Myocyte (in vitro differentiated cells): ENCODE measurements at regions not wholly inside any gene's neighbourhood (a gene's known extent, or its start where the extent isn't known, plus 50 kb on each side); places are given as distances from the start of the nearest gene placed in this dataset.

Experiments used
- DNase-seq: peaks from one replicate; pipeline ENCODE4 v3.0.0-alpha.2; 2012; ENCODE audit warnings: low read depth

- DNase-seq: peak; percentile 70
Observed at GRCh38 chr2:10236571-10237391, 65.9 kb upstream of the HPCAL1 start.

GRCh38 chr2:10237392-10238321 is 65.0 kb upstream of the HPCAL1 start:
- DNase-seq: no peak

GRCh38 chr2:10238396-10238795 is 64.3 kb upstream of the HPCAL1 start:
- DNase-seq: no peak

GRCh38 chr2:10238991-10239485 is 63.7 kb upstream of the HPCAL1 start:
- DNase-seq: no peak

- no peak for DNase-seq
Observed at GRCh38 chr2:10239561-10239967, 63.1 kb upstream of the HPCAL1 start.

GRCh38 chr2:10240161-10240681 is 62.5 kb upstream of the HPCAL1 start:
- DNase-seq: no peak

- DNase-seq: no peak
Observed at GRCh38 chr2:10240911-10241610, 61.6 kb upstream of the HPCAL1 start.

GRCh38 chr2:10241641-10242430 is 60.9 kb upstream of the HPCAL1 start:
- DNase-seq: no peak

- no peak for DNase-seq
Observed at GRCh38 chr2:10242451-10242850, 60.3 kb upstream of the HPCAL1 start.

- no peak for DNase-seq
Observed at GRCh38 chr2:10242998-10243925, 59.4 kb upstream of the HPCAL1 start.

- DNase-seq: no peak
Observed at GRCh38 chr2:10243926-10244270, 58.8 kb upstream of the HPCAL1 start.

- no peak for DNase-seq
Observed at GRCh38 chr2:10245021-10245420, 57.7 kb upstream of the HPCAL1 start.

GRCh38 chr2:10245661-10246060 is 57.0 kb upstream of the HPCAL1 start:
- no peak for DNase-seq

GRCh38 chr2:10246370-10246769 is 56.3 kb upstream of the HPCAL1 start:
- DNase-seq: no peak

- DNase-seq: no peak
Observed at GRCh38 chr2:10246831-10247230, 55.9 kb upstream of the HPCAL1 start.

- DNase-seq: no peak
Observed at GRCh38 chr2:10249798-10250197, 52.9 kb upstream of the HPCAL1 start.

GRCh38 chr2:10252224-10252623 is 50.5 kb upstream of the HPCAL1 start:
- DNase-seq: no peak

GRCh38 chr2:10252661-10253060 is 50.0 kb upstream of the HPCAL1 start:
- no peak for DNase-seq
